Stimulated activated CD8-positive, alpha-beta memory T cell treated with anti-CD3 and anti-CD28 coated beads, Interleukin-7, amount 100 ng/mL, for 48 hours (primary cell): ENCODE measurements at regions not wholly inside any gene's neighbourhood (a gene's known extent, or its start where the extent isn't known, plus 50 kb on each side); places are given as distances from the start of the nearest gene placed in this dataset.

Experiments
- DNase-seq, 2 donors: peaks; one replicate each; pipeline ENCODE4 v3.0.0-alpha.2; 2020; ENCODE audit warnings: low read depth in 1 of 2; ENCODE audit errors: extremely low read depth in 1 of 2

DNA sequence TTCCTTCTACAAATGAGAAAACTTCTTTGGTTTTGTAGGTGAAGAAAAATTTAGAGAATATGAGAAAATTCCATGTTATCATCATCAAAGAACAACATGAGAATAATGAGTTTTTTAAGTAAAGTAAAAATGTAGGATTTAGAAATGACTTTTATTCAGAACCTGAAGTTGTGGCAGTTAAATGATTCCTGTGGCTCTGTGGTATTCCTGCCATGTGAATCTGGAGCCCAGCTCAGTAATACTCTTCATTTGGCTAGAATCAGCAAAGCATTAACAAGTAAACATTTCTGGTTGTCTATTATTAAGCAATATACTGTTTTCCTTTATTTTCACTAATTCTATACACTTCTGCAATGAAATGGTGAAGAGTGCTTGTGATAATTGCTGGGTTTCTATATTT lies 95.6 kb upstream of the E2F7 start:
- no peak for DNase-seq

DNA sequence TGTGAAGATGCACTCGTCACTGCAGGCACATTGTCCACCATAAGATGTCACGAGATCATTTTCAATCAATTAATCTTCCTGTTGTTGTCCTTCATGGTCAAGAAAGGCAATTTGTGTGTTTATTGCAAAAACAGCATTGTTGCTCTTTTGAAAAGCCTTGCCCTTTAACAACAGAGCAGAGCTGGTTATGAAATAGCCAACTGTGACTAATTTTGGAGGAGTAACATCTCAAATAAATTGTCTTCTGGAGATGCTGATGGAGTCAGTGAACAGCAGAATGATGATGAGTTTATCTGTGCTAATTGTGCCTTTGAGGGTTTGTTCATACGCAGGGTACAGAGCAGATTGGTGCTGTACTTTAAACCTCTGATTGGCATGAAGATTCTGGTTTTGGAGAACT lies 88.3 kb upstream of the E2F7 start:
- DNase-seq: no peak

DNA sequence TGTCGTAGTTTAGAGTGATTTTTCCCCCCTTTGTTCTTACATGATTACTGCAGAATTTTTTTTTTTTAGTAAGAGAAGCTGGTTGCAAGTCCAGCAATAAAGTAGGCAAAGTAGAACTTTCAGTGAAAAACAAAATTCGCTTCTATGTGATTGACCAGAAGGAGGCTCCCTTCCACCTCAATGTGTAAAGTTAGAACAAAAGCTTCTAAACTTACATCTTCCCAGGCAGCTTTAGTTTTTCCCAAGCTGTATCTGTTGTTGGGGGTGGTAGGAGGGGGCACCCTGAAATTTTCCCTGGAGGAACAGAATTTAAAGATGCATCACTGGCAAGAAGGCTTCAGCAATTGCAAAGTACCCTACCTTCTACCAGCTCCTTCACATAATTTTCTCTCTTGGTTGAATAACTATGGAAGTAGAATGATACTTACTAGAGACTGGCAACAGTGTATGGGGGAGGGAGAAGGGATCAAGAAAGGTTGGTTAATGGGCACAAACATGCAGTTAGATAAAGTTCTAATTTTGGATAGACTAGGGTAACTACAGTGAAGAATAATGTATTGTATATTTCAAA lies 87.3 kb upstream of the E2F7 start:
- no peak for DNase-seq

DNA sequence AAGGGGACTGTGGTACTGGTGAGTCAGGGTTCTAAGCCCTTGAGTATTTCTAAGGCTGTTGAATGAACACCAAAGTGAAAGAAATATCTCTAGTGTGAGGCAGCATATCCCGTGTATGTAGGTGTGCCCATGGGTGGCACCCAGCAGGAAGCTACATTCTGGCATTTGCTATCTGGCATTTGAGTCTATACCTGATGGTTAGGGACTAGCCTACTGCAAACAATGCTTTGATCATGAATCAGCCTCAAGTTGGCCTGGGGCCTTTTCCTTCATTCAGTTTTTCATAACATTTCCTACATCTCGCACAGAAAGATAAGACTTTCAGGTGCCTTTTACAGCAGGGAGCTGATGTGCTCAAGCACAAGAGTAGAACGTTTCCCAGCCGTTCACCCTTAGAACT lies 85.7 kb upstream of the E2F7 start:
- no peak for DNase-seq

DNA sequence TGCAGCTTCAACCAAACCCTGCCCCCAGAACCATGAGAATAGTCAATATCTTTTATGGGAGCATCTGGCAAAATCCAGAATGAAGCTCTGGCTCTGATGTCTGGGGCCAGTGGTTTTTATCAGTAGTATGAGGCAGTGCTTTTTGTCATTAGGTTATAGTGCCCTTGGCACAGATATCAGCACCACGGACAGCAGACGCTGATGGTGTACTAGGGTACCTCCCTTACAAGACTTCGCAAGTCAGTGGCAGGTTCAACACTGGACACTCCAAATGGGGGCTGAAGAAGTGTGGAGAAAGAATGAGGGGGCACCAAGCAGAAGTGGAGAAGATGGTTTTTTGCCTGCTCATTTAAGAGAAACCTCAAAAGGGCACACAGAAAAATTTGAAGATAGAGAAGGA lies 68.2 kb upstream of the E2F7 start:
- DNase-seq: no peak

DNA sequence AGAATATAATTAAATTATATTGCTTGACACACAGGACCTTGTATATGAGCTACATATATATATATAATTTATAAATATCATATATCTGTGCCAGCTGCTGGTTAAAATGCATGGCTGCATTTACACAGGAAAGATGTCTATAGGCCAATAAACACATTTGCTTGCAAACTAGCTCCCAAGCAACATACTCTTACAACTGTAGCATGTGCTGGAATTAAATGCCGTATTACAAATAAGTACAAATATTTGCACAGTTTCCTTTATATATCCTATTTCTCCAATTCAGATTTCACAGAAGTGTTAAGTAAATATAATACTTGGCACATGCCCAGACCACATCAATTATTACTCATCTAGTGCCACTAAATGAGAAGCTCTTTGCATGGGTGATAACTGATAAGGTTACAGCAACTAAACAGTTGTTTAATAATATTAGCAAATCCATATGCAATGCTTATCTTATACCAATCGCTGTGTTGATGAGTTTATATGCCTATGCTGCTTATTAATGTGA lies 66.7 kb upstream of the E2F7 start:
- no peak for DNase-seq

DNA sequence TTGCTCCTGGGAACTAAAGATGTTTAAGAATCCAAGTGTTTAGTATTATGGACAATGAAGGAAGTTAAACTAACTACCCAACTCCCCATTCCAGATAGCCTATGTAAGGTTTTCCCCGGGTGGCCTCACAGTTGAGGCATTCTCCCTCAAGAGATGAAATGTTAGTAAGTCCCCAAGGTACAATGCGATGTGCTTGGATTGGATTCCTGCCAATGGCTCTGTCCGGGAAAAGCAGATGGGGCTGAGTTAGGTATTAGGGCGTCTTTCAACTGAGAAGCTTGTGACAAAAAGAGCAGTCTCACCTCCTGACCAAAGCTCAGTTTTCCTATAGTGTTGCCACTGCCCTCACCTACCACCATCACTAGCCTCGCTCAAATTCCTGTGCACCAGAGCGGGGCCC lies 64.8 kb upstream of the E2F7 start:
- no peak for DNase-seq

DNA sequence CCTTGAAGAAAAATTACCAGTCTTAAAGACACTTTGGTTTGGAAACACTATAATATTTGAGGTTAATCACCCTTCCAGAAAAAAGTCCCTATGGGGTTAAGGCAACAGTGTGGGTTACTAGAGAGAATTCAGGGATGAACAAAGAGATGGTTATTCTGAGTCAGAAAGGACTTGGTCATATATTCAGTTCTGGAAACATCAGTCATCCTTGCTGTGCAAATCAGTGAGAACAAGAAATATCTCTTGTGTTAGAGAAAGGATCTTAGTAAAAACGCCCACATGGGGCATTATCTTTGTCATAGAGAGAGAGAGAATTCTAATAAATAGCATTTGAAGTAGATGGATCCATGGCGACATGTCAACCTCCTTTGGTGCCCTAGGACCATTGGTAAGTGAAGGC lies 59.4 kb upstream of the E2F7 start:
- DNase-seq: no peak

DNA sequence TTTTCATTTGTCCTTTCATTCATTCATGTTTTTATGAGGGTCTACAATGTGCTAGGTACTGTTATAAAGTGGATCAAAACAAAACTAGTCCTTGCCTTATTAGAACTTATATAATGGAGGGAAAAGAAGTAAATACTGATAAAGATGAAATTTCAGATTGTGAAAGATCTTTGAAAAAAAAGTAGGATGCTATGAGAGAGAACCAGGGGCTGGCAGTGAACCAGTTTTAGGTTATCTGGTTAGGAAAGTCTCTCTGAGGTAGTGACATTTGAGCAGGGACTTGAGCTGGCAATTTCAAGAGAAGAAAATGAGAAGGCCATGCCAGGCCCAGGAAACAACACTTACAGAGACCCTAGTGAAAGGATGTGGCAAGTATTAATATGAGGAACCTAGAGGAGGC lies 57.3 kb upstream of the E2F7 start:
- no peak for DNase-seq

DNA sequence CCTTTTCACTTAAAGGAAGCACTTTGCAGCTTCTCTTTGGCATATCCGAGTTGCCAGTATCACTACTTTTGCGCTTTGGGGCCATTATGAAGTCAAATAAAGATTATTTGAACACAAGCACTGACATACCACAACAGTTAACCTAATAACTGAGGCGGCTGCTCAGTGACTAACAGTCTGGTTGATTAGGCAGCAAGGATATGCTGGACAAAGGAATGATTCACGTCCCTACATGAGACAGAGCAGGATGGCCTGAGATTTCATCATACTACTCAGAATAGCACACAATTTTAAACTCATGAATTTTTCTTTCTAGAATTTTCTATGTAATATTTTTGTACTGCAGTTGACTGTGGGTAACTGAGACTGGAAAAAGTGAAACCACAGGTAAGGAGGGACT lies 56.9 kb upstream of the E2F7 start:
- DNase-seq: no peak

DNA sequence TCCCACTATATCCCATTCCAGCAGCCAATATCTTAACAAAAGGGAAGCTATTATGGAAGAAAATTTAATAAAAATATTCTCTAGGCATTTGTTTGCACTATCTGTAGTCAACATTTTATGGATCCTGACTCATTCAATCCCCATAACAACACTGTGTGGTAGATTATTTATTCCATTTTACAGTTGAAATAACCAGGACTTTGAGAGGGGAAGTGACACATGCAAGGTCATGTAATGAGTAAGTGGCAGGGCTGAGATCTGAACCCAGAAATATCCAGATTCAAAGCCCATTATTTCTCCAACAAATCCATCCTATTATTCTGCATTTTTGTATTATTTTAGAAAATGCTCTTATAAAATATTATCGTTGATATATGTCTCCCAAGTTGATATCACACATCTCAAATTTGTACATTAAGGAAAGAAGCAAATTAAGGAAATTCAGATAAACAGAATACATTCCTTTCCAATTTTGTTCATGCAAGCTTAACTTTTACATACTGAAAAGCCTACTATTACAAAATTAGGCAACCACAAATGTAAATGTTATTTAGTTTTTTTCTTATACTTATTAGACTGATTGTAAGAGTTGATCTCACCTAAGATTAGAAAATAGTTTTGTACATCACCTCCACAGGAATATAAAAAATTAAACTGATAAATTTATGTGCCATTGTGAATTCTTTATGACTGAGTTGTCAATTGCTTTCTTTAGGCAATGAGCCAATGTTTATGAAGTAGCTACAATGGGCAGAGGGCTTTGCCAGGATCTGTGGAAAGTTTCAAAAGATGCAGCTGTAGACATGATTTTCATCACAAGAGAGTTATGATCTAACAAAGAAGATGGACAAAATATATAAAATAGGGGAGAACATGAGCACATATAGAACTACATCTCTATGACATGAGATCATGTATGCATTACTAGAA lies 55.1 kb upstream of the E2F7 start:
- DNase-seq: no peak

DNA sequence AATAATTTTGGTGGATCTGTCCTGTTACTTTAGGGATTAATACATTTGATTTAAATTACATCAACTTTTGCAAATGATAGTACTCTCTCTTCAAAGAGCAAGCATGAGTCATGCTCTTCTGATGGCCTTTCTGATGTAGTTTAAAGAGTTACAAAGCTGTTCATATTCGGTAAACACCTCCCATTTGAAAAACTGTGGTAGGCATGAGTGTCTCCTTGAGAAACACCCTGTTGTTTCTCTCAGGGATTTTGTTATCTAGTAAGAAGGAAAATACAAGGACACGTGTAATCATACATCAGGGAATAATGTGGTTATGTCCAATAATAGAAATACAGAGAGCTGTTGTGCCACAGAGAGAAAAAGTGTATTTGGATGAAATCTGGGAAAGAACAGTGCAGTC lies 53.3 kb upstream of the E2F7 start:
- no peak for DNase-seq

DNA sequence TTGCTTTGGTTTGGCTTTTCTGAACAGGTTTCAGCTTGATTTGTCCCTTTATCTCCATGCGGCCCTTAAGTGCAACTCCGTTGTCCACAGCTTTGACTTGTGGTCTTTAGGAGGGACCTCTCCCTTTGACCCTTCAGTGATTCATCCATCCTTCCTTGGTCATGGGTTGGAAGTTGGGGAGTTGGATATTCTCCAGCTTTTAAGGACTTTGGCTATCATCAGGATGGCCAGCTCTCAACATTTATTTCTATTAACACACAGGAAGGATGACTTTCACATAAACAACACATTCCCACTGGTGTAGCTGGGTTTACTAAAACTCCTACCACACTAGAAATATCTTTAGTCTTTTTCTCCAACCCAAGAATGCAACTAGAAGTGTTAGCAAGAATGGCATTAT lies 50.9 kb upstream of the E2F7 start:
- DNase-seq: no peak

DNA sequence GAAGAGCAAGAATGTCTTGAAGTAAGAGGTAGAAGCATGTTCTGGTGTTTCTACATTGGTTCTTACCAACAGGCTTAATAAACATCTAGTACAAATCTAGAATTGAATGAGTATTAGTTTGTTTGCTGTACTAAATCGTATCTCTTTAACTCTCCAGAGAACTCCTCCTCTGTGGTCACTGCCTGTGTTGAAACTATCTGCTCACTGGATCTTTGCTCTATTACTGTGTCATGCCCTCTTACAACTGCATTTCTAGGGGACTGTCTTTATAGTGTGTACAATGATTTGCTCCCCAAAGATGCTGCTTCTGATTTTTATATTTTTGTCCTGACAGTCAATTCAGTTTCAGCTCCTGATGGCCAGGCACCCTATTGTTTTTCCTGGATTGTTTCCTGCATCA lies 50.1 kb upstream of the E2F7 start:
- no peak for DNase-seq
